ENCODE measurements at regions not wholly inside any gene's neighbourhood (a gene's known extent, or its start where the extent isn't known, plus 50 kb on each side); places are given as distances from the start of the nearest gene placed in this dataset.

DNA sequence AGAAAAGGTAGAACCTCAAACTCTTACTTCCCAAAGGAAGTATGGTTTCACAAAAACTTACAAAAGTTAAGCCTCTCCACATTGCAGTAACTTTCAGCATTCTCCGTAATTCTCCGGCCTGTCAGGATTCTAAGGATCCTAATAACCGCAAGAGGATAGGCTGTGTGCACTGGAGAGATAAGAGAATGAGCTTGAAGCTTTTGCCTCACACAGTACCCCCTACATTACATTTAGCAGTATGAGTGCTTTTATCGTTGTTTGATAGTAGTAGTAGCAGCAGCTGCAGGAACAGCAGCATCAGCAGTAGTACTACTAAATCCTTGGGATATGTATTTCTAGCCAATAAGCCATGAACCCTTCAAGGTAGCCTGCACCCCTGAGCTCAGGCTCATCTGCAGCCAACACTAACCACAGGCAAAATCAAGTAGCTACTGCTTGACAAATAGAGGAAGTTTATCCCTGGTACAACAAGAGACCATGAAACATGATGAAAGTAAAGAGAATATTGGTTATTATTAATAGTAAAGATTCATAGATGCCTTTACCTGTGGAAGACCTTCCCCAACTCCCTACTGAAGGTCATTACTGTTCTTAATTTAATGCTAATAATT, 222.6 kb upstream of the CNTNAP2 start:
- no peak overlapping the region for H3K4me2 ChIP-seq (ENCODE audit: low read length)
- no peaks in the 10 kb centered on the region for H4K20me1 ChIP-seq (ENCODE audit: insufficient read depth)
- ChIA-PET RAD21 (ENCODE audit: low non-redundant PET in 1 of 2, low total read pairs in 2 of 2, uncharacterized antibody in 2 of 2, unreplicated experiment in 2 of 2) (no interaction called here), CTCF (no interaction called here), POLR2A (no interaction called here)
- no peaks in the 10 kb centered on the region for H3K27me3 ChIP-seq (ENCODE audit: insufficient read depth, low read length)
- H3K36me3 ChIP-seq (ENCODE audit: control insufficient read depth in 1 of 2, insufficient read depth in 2 of 2, low read length in 2 of 2) = no peaks in the 10 kb centered on the region
- H3K9me3 ChIP-seq (ENCODE audit: control insufficient read depth in 1 of 2, insufficient read depth in 1 of 2, low read depth in 1 of 2, low read length in 2 of 2) = peaks cover 3 to 5% of the 10 kb centered on the region in 2 experiments; a peak in 2 of 4 replicates
- no peak overlapping the region for H3K4me3 ChIP-seq (replicated peaks in 1 of 2; ENCODE audit: low read depth in 1 of 2, low read length in 2 of 2)
- H3K27ac ChIP-seq (ENCODE audit: low read depth, low read length) = no peak overlapping the region
- H3K9ac ChIP-seq (ENCODE audit: low read length) = no peak overlapping the region
- DNase-seq (ENCODE audit: low read depth, low spot score) (no peak), ATAC-seq (no peak)
- H2AFZ ChIP-seq (ENCODE audit: low read depth, low read length, poor library complexity, severe bottlenecking) = no peak overlapping the region
- H3K79me2 ChIP-seq (ENCODE audit: insufficient read depth, low read length) = no peaks in the 10 kb centered on the region
- H3K4me1 ChIP-seq (ENCODE audit: control insufficient read depth in 1 of 2, insufficient read depth in 2 of 2, low read length in 2 of 2) = no peaks in the 10 kb centered on the region
- intact Hi-C loops (cut with micrococcal nuclease) = no loop called here
- TF ChIP-seq REST (IDR thresholded peaks at IDR 0.05; ENCODE audit: low read depth) = no peak
- no peak for TF ChIP-seq POLR2A (IDR thresholded peaks at IDR 0.05; ENCODE audit: borderline replicate concordance, extremely low read depth, insufficient read depth, insufficient read length)
- no peak for TF ChIP-seq ELF1 (IDR thresholded peaks at IDR 0.05; ENCODE audit: borderline replicate concordance, low read depth)
- no peak for TF ChIP-seq CBX3 (IDR thresholded peaks at IDR 0.05; ENCODE audit: low read depth)
- TF ChIP-seq, protein P1, sequence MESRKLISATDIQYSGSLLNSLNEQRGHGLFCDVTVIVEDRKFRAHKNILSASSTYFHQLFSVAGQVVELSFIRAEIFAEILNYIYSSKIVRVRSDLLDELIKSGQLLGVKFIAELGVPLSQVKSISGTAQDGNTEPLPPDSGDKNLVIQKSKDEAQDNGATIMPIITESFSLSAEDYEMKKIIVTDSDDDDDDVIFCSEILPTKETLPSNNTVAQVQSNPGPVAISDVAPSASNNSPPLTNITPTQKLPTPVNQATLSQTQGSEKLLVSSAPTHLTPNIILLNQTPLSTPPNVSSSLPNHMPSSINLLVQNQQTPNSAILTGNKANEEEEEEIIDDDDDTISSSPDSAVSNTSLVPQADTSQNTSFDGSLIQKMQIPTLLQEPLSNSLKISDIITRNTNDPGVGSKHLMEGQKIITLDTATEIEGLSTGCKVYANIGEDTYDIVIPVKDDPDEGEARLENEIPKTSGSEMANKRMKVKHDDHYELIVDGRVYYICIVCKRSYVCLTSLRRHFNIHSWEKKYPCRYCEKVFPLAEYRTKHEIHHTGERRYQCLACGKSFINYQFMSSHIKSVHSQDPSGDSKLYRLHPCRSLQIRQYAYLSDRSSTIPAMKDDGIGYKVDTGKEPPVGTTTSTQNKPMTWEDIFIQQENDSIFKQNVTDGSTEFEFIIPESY (IDR thresholded peaks at IDR 0.05; ENCODE audit: extremely low read depth, insufficient replicate concordance, low read length) = no peak
- TF ChIP-seq TCF7L2 (IDR thresholded peaks at IDR 0.05; ENCODE audit: borderline replicate concordance, extremely low read depth, insufficient read depth, insufficient read length) = no peak
- no peak for TF ChIP-seq JUND (IDR thresholded peaks at IDR 0.05)
- no peak for TF ChIP-seq SRF (IDR thresholded peaks at IDR 0.05; ENCODE audit: low read depth)
- TF ChIP-seq EZH2 (IDR thresholded peaks at IDR 0.05) = no peak
- TF ChIP-seq YY1 (IDR thresholded peaks at IDR 0.05; ENCODE audit: extremely low read depth, insufficient replicate concordance, low read depth, low read length) = no peak
- no peak for TF ChIP-seq ATF3 (IDR thresholded peaks at IDR 0.05)
- TF ChIP-seq, protein P2, sequence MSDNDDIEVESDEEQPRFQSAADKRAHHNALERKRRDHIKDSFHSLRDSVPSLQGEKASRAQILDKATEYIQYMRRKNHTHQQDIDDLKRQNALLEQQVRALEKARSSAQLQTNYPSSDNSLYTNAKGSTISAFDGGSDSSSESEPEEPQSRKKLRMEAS (IDR thresholded peaks at IDR 0.05) = no peak
- no peak for TF ChIP-seq FOSL1 (IDR thresholded peaks at IDR 0.05; ENCODE audit: low read depth)
- no peak for TF ChIP-seq EGR1 (IDR thresholded peaks at IDR 0.05; ENCODE audit: low read depth)
- no peak for TF ChIP-seq SP1 (IDR thresholded peaks at IDR 0.05; ENCODE audit: low read depth)
- no peak for TF ChIP-seq ZFX (IDR thresholded peaks at IDR 0.05)
- no peak for TF ChIP-seq ZNF274 (IDR thresholded peaks at IDR 0.05; ENCODE audit: low read depth, low read length)
- no peak for TF ChIP-seq SIN3A (IDR thresholded peaks at IDR 0.05; ENCODE audit: low read depth)
- no peak for TF ChIP-seq EZH2phosphoT487 (IDR thresholded peaks at IDR 0.05; ENCODE audit: borderline replicate concordance)
- BruUV-seq (replicated peaks) = no TSS peak
- H3K9me2 ChIP-seq (ENCODE audit: insufficient read depth) = no peaks in the 10 kb centered on the region

Measured in HCT116 (cell line).